ENCODE measurements at regions not wholly inside any gene's neighbourhood (a gene's known extent, or its start where the extent isn't known, plus 50 kb on each side); places are given as distances from the start of the nearest gene placed in this dataset.
"Not testable (repeated sequence)": the region's sequence is repeated elsewhere in the genome, so short reads cannot be mapped to it uniquely, and the experiment has no call there.

- DNase-seq = not testable (repeated sequence)
These were observed 158.8 kb downstream of the CRLF2 start for GRCh38 chrX:1053600-1053999.

GRCh38 chrX:1053072-1053471 lies 159.4 kb downstream of the CRLF2 start:
- DNase-seq = no peak

- DNase-seq = no peak
These were observed 160.4 kb downstream of the CRLF2 start for GRCh38 chrX:1052021-1052420.

- DNase-seq = no peak
These were observed 161.0 kb downstream of the CRLF2 start for GRCh38 chrX:1051421-1051820.

GRCh38 chrX:1045680-1046314 lies 166.7 kb downstream of the CRLF2 start:
- DNase-seq = no peak

- no peak for DNase-seq
These were observed 171.4 kb downstream of the CRLF2 start for GRCh38 chrX:1041091-1041490.

- not testable (repeated sequence) for DNase-seq
These were observed 176.5 kb downstream of the CRLF2 start for GRCh38 chrX:1035931-1036330.

GRCh38 chrX:1035206-1035605 lies 177.2 kb downstream of the CRLF2 start:
- no peak for DNase-seq

GRCh38 chrX:1034717-1035116 lies 177.7 kb downstream of the CRLF2 start:
- DNase-seq = no peak

- no peak for DNase-seq
These were observed 180.7 kb downstream of the CRLF2 start for GRCh38 chrX:1031521-1032430.

- DNase-seq = no peak
These were observed 183.0 kb downstream of the CRLF2 start for GRCh38 chrX:1029494-1029893.

- DNase-seq = no peak
These were observed 184.8 kb downstream of the CRLF2 start for GRCh38 chrX:1027680-1028079.

GRCh38 chrX:1027133-1027532 lies 185.3 kb downstream of the CRLF2 start:
- peak; percentile 9 for DNase-seq

- peak; percentile 39 for DNase-seq
These were observed 186.0 kb downstream of the CRLF2 start for GRCh38 chrX:1026263-1027015.

GRCh38 chrX:1025413-1025812 lies 187.0 kb downstream of the CRLF2 start:
- DNase-seq = no peak

GRCh38 chrX:1023676-1024075 lies 188.8 kb downstream of the CRLF2 start:
- DNase-seq = no peak

GRCh38 chrX:1021314-1021993 lies 191.0 kb downstream of the CRLF2 start:
- DNase-seq = not testable (repeated sequence)

- DNase-seq = no peak
These were observed 191.7 kb downstream of the CRLF2 start for GRCh38 chrX:1020634-1021166.

- not testable (repeated sequence) for DNase-seq
These were observed 195.5 kb downstream of the CRLF2 start for GRCh38 chrX:1016926-1017325.

- not testable (repeated sequence) for DNase-seq
These were observed 196.2 kb downstream of the CRLF2 start for GRCh38 chrX:1016281-1016680.

GRCh38 chrX:1012678-1013300 lies 199.7 kb downstream of the CRLF2 start:
- no peak for DNase-seq

- no peak for DNase-seq
These were observed 200.7 kb downstream of the CRLF2 start for GRCh38 chrX:1011691-1012283.

Measured in KG1 (cell line).